Stimulated activated CD4-positive, alpha-beta T cell treated with anti-CD3 and anti-CD28 coated beads, Interleukin-1b, Interleukin-23, amount 100 ng/mL, for 48 hours (primary cell): ENCODE measurements at regions not wholly inside any gene's neighbourhood (a gene's known extent, or its start where the extent isn't known, plus 50 kb on each side); places are given as distances from the start of the nearest gene placed in this dataset.
"Not testable (repeated sequence)": the region's sequence is repeated elsewhere in the genome, so short reads cannot be mapped to it uniquely, and the experiment has no call there.

Experiments used
- DNase-seq: peaks from one replicate; pipeline ENCODE4 v3.0.0-alpha.2; 2020

GRCh38 chr4:146072376-146072775 lies 103.1 kb upstream of the LSM6 start:
- DNase-seq: no peak

- DNase-seq: no peak
Observed at GRCh38 chr4:146071390-146071789, 104.1 kb upstream of the LSM6 start.

DNA sequence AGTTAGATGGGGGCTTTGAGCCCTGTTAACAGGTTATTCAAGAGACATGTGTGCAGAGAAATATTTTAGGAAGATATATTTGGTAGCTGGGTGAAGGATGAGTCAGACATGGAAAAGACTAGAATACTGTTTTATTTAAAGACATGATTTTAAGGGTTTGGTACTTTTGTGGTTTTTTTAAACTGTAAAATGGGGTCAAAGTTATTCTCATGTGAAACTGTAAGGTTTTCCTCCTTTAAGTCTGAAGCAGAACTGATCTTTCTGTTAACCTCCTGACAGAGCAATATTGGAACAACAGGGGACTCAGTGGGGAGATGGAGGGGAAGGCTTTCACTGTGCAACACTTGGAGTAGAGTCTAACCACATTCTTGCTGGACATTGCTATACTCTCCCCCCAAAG lies 112.4 kb upstream of the LSM6 start:
- DNase-seq: no peak

GRCh38 chr4:146062340-146062739 lies 113.2 kb upstream of the LSM6 start:
- DNase-seq: no peak

DNA sequence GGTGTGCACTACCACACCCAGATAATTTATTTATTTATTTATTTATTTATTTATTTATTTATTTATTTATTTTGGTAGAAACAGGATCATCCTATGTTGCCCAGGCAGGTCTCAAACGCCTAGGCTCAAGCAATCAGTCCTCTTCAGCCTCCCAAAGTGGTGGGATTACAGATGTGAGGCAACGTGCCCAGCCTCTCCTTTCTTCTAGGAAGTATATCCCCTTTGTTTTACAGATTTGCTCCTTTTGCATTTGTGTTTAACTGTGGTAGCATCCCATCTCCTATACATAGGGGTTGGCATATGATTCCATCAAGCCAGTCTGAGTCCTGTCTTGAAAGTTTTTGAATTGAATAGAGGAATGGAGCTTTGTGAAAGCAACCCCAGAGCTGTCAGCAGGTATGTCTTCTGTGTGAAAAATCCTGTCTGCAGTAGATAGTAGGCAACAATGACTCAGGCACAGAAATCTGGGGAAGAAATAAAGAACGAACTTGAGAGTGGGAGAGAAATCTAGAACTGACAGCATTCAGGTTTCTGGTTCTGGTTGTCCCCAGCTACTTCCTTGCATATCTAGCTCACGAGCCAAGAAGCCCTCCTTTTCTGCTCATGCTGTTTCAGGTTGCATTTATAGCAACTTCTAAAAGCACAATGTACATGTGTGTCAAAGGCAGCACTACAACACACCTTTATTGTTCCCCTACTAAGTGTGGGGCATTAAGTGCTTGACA lies 113.7 kb upstream of the LSM6 start:
- no peak for DNase-seq

DNA sequence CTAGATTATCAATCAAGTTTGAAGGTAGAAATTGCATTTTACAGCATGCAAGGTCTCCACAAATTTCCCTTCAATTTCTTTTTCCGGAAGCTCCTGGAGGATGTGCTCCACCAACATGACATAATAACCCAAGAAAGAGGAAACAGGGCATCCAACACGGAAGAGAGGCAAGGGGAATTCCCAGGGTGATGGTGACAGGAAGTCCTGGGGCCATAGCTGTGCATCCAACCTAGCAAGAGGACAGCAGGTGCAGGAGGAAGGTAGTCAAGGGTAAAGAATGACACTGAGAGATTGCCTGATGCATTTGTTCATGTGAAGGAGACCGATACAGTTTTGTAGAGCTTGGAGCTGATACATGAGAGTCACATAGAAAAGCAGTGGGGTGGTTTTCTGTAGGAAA lies 115.7 kb upstream of the LSM6 start:
- no peak for DNase-seq

DNA sequence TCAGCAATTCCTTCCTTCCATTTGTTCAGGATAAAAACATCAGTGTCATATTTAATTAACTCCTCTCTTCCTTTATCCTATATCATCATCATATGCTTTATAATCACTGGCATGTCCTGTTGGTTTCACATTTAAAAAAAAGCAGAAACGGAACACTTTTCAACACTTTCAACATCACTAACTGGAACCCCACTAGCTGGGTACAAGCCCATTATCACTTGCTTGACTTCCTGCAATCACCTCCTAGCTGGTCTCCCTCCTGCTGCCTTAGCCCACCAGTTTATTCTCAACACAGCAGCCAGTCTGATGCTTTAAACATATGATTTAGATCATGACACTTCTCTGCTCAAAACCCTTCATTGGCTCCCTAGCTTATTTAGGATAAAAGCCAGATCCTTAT lies 116.4 kb upstream of the LSM6 start:
- no peak for DNase-seq

GRCh38 chr4:146058531-146058930 lies 117.0 kb upstream of the LSM6 start:
- DNase-seq: no peak

GRCh38 chr4:146054676-146055075 lies 116.1 kb upstream of the ZNF827 start:
- DNase-seq: no peak

DNA sequence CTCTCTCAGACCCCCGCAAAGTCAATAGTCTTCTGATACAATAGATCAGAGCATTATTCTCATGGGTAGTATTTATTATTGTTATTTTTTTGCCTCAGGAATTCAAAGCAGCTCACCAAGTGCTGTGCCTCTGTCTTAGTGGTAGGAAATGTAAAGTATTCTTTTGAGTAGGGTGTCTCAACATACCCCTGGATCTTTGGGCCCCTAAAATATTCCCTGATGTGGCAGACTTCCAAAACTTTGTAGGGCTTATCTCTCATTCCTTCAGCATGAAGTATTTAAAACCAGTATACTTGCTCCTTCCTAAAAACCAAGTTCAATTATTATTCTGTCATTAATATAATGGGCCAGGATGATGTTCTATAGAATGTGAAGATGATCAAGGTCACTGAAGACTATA lies 115.3 kb upstream of the ZNF827 start:
- no peak for DNase-seq

GRCh38 chr4:146051728-146052391 lies 113.2 kb upstream of the ZNF827 start:
- no peak for DNase-seq

- DNase-seq: no peak
Observed at GRCh38 chr4:146051223-146051622, 112.6 kb upstream of the ZNF827 start.

DNA sequence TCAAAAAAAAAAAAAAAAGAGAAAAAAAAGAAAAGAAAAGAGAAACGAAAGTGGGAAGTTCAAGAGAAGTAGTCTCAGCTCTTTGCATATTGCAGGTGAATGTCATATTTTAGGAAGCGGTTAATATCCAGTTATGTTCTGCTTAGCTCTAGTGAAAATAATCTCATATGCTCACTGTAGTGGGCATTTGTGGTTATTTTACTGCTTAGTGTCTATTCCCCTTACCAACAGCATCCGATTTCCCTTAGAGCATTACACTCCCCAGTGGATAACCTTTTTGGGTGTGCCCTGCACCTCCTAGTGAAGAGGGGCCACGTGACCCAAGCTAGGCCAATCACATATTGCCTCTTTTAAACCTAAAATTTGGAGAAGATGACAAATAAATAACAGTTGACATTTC lies 111.2 kb upstream of the ZNF827 start:
- DNase-seq: no peak

DNA sequence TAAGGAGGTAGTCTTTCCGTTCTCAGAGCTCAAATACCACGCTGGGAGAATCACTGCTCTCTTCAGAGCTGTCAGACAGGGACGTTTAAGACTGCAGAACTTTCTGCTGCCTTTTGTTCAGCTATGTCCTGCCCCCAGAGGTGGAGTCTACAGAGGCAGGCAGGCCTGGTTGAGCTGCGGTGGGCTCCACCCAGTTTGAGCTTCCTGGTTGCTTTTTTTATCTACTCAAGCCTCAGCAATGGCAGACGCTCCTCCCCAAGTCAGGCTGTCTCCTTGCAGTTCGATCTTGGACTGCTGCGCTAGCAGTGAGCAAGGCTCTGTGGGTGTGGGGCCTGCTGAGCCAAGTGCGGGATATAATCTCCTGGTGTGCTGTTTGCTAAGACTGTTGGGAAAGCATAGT lies 109.1 kb upstream of the ZNF827 start:
- DNase-seq: not testable (repeated sequence)

DNA sequence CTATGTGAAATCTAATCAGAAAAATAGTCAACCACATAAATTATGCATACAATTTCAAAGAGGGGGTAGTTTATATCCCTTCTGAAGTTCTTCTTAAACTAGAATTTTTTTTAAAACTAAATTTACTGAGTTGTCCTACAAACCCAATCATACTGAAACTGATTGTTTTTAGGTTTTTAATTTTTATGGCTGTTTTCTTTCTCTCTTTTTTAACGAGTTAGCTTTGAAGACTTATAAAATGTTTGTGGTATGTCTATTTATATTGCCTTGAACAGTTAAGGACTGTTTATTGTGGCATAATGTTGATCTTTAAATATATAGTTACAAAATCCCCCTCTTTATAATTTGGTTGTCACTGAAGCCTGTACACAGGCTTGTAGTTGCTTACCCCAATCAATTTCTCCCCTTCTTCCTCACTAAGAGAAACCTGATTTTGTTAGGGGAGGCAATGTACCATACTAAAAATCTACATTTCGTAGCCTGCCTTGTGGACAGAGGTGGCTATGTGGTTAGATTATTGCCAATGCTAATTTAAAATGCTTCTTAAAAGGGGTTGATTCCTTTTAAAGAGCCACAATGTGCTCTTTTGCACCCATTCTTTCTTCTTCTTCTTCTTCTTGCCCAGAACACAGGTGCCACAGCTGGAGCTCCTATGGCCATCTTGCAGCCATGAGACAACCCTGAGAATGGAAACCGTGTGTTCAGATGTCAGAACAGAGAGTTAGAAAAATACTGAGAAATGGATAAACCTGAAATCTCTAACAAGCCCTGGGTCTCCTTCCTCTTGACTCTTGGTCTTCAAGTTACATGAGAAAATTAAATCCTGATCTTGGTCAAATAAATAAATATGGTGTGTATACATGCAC lies 102.7 kb upstream of the ZNF827 start:
- no peak for DNase-seq

DNA sequence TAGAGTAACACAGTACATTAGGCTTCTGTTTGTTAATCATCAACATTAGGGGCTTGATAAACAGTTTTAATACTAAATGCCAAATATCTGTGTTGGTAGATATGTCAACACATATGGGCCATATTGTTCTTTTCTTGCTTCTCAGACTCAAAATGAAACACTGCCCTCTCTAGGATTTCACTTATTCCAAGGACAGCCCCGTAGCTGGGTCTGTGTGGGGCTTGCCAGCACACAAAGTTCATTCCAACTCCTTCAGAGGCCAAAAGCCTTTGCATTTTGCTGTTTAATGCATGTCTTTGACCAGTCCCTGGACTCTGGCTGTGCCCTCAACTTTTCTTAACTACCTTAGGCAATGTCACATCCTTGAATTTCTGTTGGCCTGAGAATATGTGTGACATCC lies 102.0 kb upstream of the ZNF827 start:
- no peak for DNase-seq

DNA sequence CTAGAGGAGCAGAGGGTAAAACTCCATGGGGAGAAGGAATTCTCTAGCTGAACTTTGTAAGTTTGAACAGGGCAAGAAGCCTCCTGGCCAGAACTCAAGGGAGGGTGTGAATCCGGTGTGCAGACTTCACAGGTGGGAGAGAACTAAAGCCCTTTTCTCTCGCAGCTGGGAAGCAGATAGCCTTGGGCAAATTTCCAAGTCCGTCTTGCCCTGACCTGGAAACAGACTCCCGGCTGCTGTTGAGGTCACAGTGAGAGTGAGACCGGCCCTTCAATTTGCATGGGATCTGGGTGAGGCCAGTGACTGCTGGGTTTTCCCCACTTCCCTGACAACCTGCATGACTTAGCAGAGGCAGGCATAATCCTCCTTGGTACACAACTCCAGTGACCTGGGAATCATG lies 94.5 kb upstream of the ZNF827 start:
- DNase-seq: no peak

- DNase-seq: no peak
Observed at GRCh38 chr4:146032234-146032860, 93.7 kb upstream of the ZNF827 start.

DNA sequence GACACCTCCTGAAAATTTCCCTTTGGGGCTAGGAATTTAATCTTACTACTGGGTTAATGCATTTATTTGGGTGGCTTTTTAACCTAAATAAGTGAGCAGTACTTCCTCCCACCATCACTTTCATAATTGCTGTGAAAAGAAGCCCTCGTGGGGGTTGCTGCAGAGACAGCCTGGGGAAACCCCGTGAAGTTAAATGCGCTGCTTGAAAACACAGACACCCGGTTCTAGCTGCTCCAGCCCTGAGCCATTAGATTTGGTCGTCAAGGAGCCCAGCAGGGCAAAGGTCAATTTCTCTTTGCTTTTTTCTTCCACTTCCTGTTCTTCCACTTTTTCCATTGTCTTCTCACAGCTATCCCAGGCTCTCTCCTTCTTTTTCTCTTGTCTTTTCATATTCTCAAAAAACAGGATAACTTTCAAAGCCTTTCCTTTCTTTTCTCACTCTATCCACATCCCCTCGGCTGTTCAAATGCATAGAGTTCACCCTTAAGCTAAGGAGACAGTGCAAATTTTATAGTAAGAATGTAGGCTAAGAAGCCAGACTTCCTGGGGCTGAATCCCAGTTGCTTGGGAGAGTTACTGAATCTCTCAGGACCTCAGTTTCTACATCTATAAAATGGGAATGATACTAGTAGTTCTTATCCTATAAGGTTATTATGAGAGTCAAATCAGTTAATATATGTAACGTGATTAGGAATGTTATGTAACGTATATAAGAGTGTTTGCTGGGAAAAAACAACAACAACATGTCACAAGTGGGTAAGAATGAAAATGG lies 91.5 kb upstream of the ZNF827 start:
- DNase-seq: no peak

DNA sequence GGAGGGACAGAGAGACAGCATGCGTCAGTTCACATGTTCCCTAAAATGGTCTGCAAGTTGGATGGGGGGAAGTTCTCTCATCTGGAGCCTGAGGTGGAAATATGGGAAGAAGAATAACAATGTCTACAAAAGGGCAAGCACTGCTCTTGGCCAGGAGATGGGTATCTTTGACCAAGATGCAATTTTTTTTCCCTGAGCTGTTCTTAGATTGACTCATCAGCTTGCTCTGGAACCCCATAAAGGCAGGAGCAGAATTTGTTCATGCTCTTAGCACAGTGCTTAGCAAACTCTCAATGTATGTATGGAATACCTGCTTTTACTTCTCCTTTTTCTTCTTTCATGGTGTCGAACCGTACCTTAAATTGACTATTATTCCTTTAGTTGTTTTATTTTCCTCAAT lies 90.5 kb upstream of the ZNF827 start:
- DNase-seq: no peak

DNA sequence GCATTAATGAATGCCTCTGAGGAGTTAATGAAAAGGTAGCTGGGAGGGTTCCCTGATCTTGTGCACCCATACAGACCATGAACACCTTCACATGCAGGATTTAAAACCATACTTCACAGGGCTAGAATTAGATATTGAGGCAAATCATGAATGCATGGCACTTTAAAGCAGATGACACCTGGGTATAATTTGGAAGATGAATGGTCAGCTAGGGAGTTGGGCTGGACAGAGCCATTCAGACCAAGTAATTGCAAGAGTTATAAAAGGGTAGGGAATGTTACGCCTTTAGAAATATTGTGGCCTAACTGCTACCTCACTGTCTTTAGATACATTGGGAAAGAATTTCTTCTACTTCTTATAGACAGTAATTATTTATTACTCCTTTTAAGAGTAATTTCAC lies 89.1 kb upstream of the ZNF827 start:
- no peak for DNase-seq

GRCh38 chr4:146023334-146023967 lies 84.8 kb upstream of the ZNF827 start:
- no peak for DNase-seq
